Esophagus squamous epithelium (tissue), 5 donors: ENCODE measurements at regions not wholly inside any gene's neighbourhood (a gene's known extent, or its start where the extent isn't known, plus 50 kb on each side); places are given as distances from the start of the nearest gene placed in this dataset.

Experiments
- DNase-seq: peaks from one replicate; lab custom pipeline; 2025; lab: John Stamatoyannopoulos, UW
- H3K27ac ChIP-seq, 4 donors: fragments of 200-600 bp; sonication (generic); one replicate each; pipeline ENCODE4 v1.5.1; 2016 to 2019; ENCODE audit warnings: mild to moderate bottlenecking in 1 of 4
- H3K27me3 ChIP-seq, 4 donors: fragments of 200-600 bp; sonication (generic); 1 replicate in 3 of 4; 2 replicates in 1 of 4; pipeline versions ENCODE4 v1.5.1 to v1.6.0; 2017 to 2021; ENCODE audit warnings: antibody characterized with exemption in 1 of 4
- H3K36me3 ChIP-seq, 3 donors: fragments of 200-600 bp; sonication (generic); one replicate each; pipeline ENCODE4 v1.5.1; 2016 to 2019
- H3K4me1 ChIP-seq, 3 donors: fragments of 200-600 bp; sonication (generic); one replicate each; pipeline ENCODE4 v1.5.1; 2017 to 2019
- H3K4me3 ChIP-seq, 4 donors: fragments of 200-600 bp; sonication (generic); 1 replicate in 3 of 4; 2 replicates in 1 of 4; pipeline ENCODE4 v1.5.1; 2016 to 2019; ENCODE audit warnings: mild to moderate bottlenecking in 2 of 4, moderate library complexity in 1 of 4
- H3K9me3 ChIP-seq, 3 donors: fragments of 200-600 bp; sonication (generic); one replicate each; pipeline ENCODE4 v1.5.1; 2016 to 2019
- CTCF ChIP-seq, 6 experiments: fragments of 450-650 bp in 4 of 6; fragments of 200-600 bp in 2 of 6; sonication (generic) in 2 of 6; IDR thresholded peaks; one replicate each; pipeline ENCODE4 v1.5.1; 2016 to 2019; ENCODE audit warnings: antibody characterized with exemption in 6 of 6, mild to moderate bottlenecking in 4 of 6, moderate library complexity in 4 of 6
- POLR2A ChIP-seq, 4 donors: fragments of 450-650 bp; IDR thresholded peaks; one replicate each; pipeline ENCODE4 v1.6.1; 2017; ENCODE audit warnings: antibody characterized with exemption in 4 of 4, mild to moderate bottlenecking in 4 of 4, moderate library complexity in 3 of 4
- WGBS, 2 donors: methylation state at CpG; one replicate each; pipeline ENCODE4 v1.1.5; 2018; 5-methylcytosine and 5-hydroxymethylcytosine counted together
- intact Hi-C: fragments of 100-400 bp; cut with DNase I; formaldehyde crosslinking; loops from one replicate; pipeline ENCODE4 v1.15.0; 2022
- donor health status: DM: yes; HTN: yes; CAD: no.

DNA sequence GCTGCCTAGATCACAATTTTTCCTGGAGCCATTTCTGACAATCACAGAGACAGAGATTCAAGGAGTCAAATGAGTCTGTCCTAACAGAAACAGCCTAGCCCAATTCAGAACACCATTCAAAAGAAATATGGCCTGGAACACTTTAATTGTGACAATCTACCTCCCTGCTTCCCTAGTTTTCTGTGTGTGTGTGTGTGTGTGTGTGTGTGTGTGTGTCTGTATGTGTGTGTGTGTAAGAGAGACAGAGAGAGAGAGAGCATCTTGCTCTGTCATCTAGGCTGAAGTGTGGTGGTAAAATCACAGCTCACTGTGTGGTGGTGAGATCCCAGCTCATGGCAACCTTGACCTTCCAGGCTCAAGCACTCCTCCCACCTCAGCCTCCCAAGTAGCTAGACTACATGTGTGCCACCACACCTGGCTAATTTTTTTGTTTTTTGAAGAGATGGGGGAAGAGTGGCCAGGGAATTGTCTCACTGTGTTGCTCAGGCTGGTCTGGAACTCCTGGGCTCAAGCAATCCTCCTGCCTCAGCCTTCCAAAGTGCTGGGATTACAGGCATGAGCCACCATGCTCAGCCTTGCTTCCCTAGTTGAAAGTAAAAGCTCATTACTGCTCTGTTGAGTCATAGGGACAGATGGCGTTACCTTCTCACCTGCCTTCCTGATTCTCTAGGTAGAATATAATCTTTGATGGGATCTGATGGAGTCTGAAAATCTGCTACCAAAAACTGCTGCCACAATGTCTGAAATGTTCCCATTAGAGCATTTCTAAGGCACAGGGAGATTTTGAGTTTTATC lies 89.6 kb upstream of the BEND6 start:
- no peaks in the 10 kb centered on the region for H3K27me3 ChIP-seq
- WGBS, 2 donors: 75 to 86% methylated on average over 1 of the region's 1 CpG
- TF ChIP-seq POLR2A (IDR thresholded peaks at IDR 0.05) (no peak), CTCF (IDR thresholded peaks at IDR 0.05) (no peak)
- no peaks in the 10 kb centered on the region for H3K9me3 ChIP-seq
- no peaks in the 10 kb centered on the region for H3K36me3 ChIP-seq
- DNase-seq: no peak
- H3K4me1 ChIP-seq: peaks cover 0 to 2% (median 0%) of the 10 kb centered on the region in 3 donors
- intact Hi-C loops: no loop called here
- no peak overlapping the region for H3K4me3 ChIP-seq
- H3K27ac ChIP-seq: no peak overlapping the region

DNA sequence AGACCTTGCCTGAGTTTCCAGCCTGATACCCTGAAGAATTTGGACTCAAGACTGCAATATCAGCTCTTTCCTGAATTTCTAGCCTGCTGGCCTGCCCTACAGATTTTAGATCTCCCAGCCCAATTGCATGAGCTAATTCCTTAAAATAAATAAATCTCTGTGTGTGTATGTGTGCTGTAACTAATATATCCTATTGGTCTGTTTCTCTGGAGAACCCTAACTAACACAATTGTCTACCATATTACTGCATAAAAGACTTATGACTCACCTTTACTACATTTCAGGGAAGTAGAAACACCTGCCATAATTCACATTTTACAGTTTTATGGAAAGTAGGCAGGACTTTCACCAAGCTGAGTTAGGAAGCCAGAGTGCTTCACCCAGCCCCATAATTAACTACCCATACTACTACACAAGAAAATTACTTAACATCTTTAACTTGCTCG lies 90.7 kb upstream of the BEND6 start:
- Histone ChIP-seq H3K9me3 (no peaks in the 10 kb centered on the region), H3K27me3 (no peaks in the 10 kb centered on the region), H3K36me3 (no peaks in the 10 kb centered on the region), H3K27ac (no peak overlapping the region), H3K4me1 (peaks cover 0 to 2% (median 0%) of the 10 kb centered on the region in 3 donors), H3K4me3 (no peak overlapping the region)
- no peak for TF ChIP-seq CTCF (IDR thresholded peaks at IDR 0.05)
- 84 to 85% methylated on average over 1 of the region's 1 CpG for WGBS, 2 donors
- DNase-seq: no peak
- intact Hi-C loops: no loop called here

- intact Hi-C loops: no loop called here
- H3K4me1 ChIP-seq: peaks cover 0 to 2% (median 0%) of the 10 kb centered on the region in 3 donors
- WGBS, 2 donors: 40 to 45% methylated on average over 1 of the region's 1 CpG
- TF ChIP-seq POLR2A (IDR thresholded peaks at IDR 0.05) (no peak), CTCF (IDR thresholded peaks at IDR 0.05) (no peak)
- H3K27ac ChIP-seq: no peak overlapping the region
- no peaks in the 10 kb centered on the region for H3K36me3 ChIP-seq
- no peak overlapping the region for H3K4me3 ChIP-seq
- no peak for DNase-seq
- no peaks in the 10 kb centered on the region for H3K27me3 ChIP-seq
- no peaks in the 10 kb centered on the region for H3K9me3 ChIP-seq
Observed at GRCh38 chr6:56863366-56863765, 91.5 kb upstream of the BEND6 start.

- no peaks in the 10 kb centered on the region for H3K36me3 ChIP-seq
- peaks cover 0 to 2% (median 0%) of the 10 kb centered on the region in 3 donors for H3K4me1 ChIP-seq
- DNase-seq: no peak
- H3K27ac ChIP-seq: no peak overlapping the region
- H3K4me3 ChIP-seq: no peak overlapping the region
- H3K9me3 ChIP-seq: no peaks in the 10 kb centered on the region
- H3K27me3 ChIP-seq: no peaks in the 10 kb centered on the region
- intact Hi-C loops: no loop called here
- 62 to 70% methylated on average over 3 of the region's 3 CpGs for WGBS, 2 donors
- no peak for TF ChIP-seq POLR2A (IDR thresholded peaks at IDR 0.05)
- no peak for TF ChIP-seq CTCF (IDR thresholded peaks at IDR 0.05)
Observed at GRCh38 chr6:56862415-56863175, 92.3 kb upstream of the BEND6 start.

- H3K9me3 ChIP-seq: no peaks in the 10 kb centered on the region
- no peaks in the 10 kb centered on the region for H3K27me3 ChIP-seq
- no peak overlapping the region for H3K4me3 ChIP-seq
- intact Hi-C loops: no loop called here
- no peak for DNase-seq
- H3K27ac ChIP-seq: no peak overlapping the region
- H3K4me1 ChIP-seq: peaks cover 0 to 2% (median 0%) of the 10 kb centered on the region in 3 donors
- no peak for TF ChIP-seq CTCF (IDR thresholded peaks at IDR 0.05)
- TF ChIP-seq POLR2A (IDR thresholded peaks at IDR 0.05): no peak
- 40 to 43% methylated on average over 4 of the region's 4 CpGs for WGBS, 2 donors
- no peaks in the 10 kb centered on the region for H3K36me3 ChIP-seq
Observed at GRCh38 chr6:56860475-56860874, 94.4 kb upstream of the BEND6 start.
